AG04450 (cell line): ENCODE measurements at regions not wholly inside any gene's neighbourhood (a gene's known extent, or its start where the extent isn't known, plus 50 kb on each side); places are given as distances from the start of the nearest gene placed in this dataset.

ENCODE experiments used
- CTCF ChIA-PET: fragments of 300-600, 350-600 bp; formaldehyde crosslinking; extraction: SDS; loops from one replicate; lab custom pipeline; 2022; ENCODE audit warnings: antibody characterized with exemption, inconsistent platforms; lab: Charles Lee
- POLR2A ChIA-PET: fragments of 350-600 bp; formaldehyde crosslinking; extraction: SDS; loops from one replicate; lab custom pipeline; 2021; ENCODE audit warnings: antibody characterized with exemption, inconsistent platforms; lab: Yijun Ruan, JAX
- DNase-seq: peaks from one replicate; pipeline ENCODE4 v3.0.0-alpha.2; 2011; ENCODE audit warnings: low read depth, low spot score
- H3K27ac ChIP-seq: one replicate; pipeline ENCODE4 v1.5.1; 2012; ENCODE audit warnings: low read depth, low read length, control low read depth
- H3K27me3 ChIP-seq: one replicate; pipeline ENCODE4 v1.6.0; 2012; ENCODE audit warnings: low read length; ENCODE audit not compliant: control insufficient read depth, insufficient read depth
- H3K4me3 ChIP-seq: 2 replicates; pipeline ENCODE4 v1.5.1; 2011; ENCODE audit warnings: mild to moderate bottlenecking, low read depth, low read length, control low read depth
- H3K9me3 ChIP-seq: 2 replicates; pipeline ENCODE4 v1.5.1; 2012; ENCODE audit warnings: low read length; ENCODE audit not compliant: control insufficient read depth, insufficient read depth
- CTCF ChIP-seq: IDR thresholded peaks from 2 replicates; pipeline ENCODE4 v1.5.1; 2011; ENCODE audit warnings: low read depth, low read length, control low read depth, inconsistent platforms

- no peak for TF ChIP-seq CTCF
- CTCF ChIA-PET, result interaction anchor here (1.1 kb wide), 1 partner anchor 373 kb away, joined by 3 read pairs; no protein-coding TSS in a partner anchor
- Histone ChIP-seq H3K27ac (no peak overlapping the region), H3K9me3 (no peaks in the 10 kb centered on the region), H3K27me3 (no peaks in the 10 kb centered on the region), H3K4me3 (no peak overlapping the region)
- POLR2A ChIA-PET, result no interaction called here
- no peak for DNase-seq
Measured at GRCh38 chr1:78234496-78234895, 188.7 kb downstream of the GIPC2 start.

- Histone ChIP-seq H3K27me3 (no peaks in the 10 kb centered on the region), H3K4me3 (no peak overlapping the region), H3K27ac (no peak overlapping the region), H3K9me3 (no peaks in the 10 kb centered on the region)
- CTCF ChIA-PET, result no interaction called here
- POLR2A ChIA-PET, result no interaction called here
- TF ChIP-seq CTCF, result no peak
- no peak for DNase-seq
Measured at GRCh38 chr1:78236716-78237115, 190.9 kb downstream of the GIPC2 start.

DNA sequence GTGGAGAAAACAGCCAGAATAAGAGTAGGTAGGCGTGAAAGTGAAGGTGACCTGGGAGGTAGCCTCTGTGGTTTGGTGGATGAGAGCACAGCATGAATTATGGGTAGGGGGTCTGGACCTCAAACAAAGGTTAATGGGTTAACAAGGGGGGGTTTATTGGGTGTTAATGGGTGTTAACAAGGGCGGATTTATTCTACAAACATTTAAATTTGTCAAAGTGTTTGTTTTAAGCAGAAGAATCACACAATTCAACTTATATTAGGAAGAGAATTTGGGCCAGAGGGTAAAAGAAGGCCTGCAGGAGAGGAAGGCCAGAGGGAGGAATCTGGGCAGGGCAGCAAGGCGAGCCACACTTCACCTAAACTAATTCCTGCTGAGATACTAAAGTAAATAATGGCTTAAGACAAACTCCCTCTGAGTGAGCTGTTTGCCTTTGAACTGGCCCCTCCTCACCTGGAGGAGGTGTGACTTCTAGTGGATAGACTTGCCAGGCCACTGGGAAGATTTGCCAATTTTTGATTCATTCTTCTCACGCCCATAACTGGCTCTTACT is 191.7 kb downstream of the GIPC2 start:
- H3K27ac ChIP-seq, result no peak overlapping the region
- H3K27me3 ChIP-seq, result no peaks in the 10 kb centered on the region
- CTCF ChIA-PET, result no interaction called here
- POLR2A ChIA-PET, result no interaction called here
- TF ChIP-seq CTCF, result no peak
- H3K4me3 ChIP-seq, result no peak overlapping the region
- no peak for DNase-seq
- H3K9me3 ChIP-seq, result no peaks in the 10 kb centered on the region

GRCh38 chr1:78240191-78240590 is 194.4 kb downstream of the GIPC2 start:
- Histone ChIP-seq H3K4me3 (no peak overlapping the region), H3K27me3 (no peaks in the 10 kb centered on the region), H3K27ac (no peak overlapping the region), H3K9me3 (no peaks in the 10 kb centered on the region)
- POLR2A ChIA-PET, result no interaction called here
- CTCF ChIA-PET, result no interaction called here
- no peak for DNase-seq
- no peak for TF ChIP-seq CTCF

GRCh38 chr1:78240755-78241154 is 195.0 kb downstream of the GIPC2 start:
- no peak overlapping the region for H3K27ac ChIP-seq
- no peaks in the 10 kb centered on the region for H3K9me3 ChIP-seq
- CTCF ChIA-PET, result no interaction called here
- no peak for TF ChIP-seq CTCF
- no peaks in the 10 kb centered on the region for H3K27me3 ChIP-seq
- no peak overlapping the region for H3K4me3 ChIP-seq
- no peak for DNase-seq
- POLR2A ChIA-PET, result no interaction called here
